Right lobe of liver (tissue), 6 donors: ENCODE measurements at regions not wholly inside any gene's neighbourhood (a gene's known extent, or its start where the extent isn't known, plus 50 kb on each side); places are given as distances from the start of the nearest gene placed in this dataset.

Experiments used
- ATAC-seq, 4 donors: fragments of 200-7000 bp; cut with Tn5 transposase; one replicate each; pipeline ENCODE4 v1.9.1; 2020; ENCODE audit warnings: mild to moderate bottlenecking in 4 of 4, moderate library complexity in 4 of 4
- DNase-seq, 3 donors: peaks; one replicate each; pipeline ENCODE4 v3.0.0-alpha.2; 2020
- H3K27ac ChIP-seq, 3 donors: fragments of 200-600 bp; one replicate each; pipeline ENCODE4 v1.8.0; 2022
- H3K27me3 ChIP-seq, 2 donors: fragments of 200-600 bp; one replicate each; pipeline ENCODE4 v1.8.0; 2022
- H3K36me3 ChIP-seq, 4 donors: fragments of 200-600 bp; sonication (generic) in 1 of 4; one replicate each; pipeline versions ENCODE4 v1.5.1 to v1.8.0; 2017 to 2022; ENCODE audit warnings: control low read depth in 1 of 4
- H3K4me1 ChIP-seq, 4 donors: fragments of 200-600 bp; sonication (generic) in 1 of 4; one replicate each; pipeline versions ENCODE4 v1.5.1 to v1.8.0; 2017 to 2022; ENCODE audit warnings: control low read depth in 1 of 4
- H3K4me3 ChIP-seq, 3 donors: fragments of 200-600 bp; one replicate each; pipeline ENCODE4 v1.8.0; 2022
- H3K9me3 ChIP-seq, 4 donors: fragments of 200-600 bp; sonication (generic) in 1 of 4; one replicate each; pipeline versions ENCODE4 v1.5.1 to v1.8.0; 2017 to 2022; ENCODE audit warnings: control low read depth in 1 of 4
- CTCF ChIP-seq, 4 donors: fragments of 200-600 bp in 3 of 4; fragments of 450-650 bp in 1 of 4; IDR thresholded peaks; one replicate each; pipeline versions ENCODE4 v1.5.1 to v1.8.0; 2016 to 2022; ENCODE audit warnings: antibody characterized with exemption in 4 of 4, mild to moderate bottlenecking in 2 of 4
- POLR2A ChIP-seq: fragments of 450-650 bp; IDR thresholded peaks from one replicate; pipeline ENCODE4 v1.6.1; 2017; ENCODE audit warnings: antibody characterized with exemption, mild to moderate bottlenecking
- WGBS: methylation state at CpG from one replicate; pipeline ENCODE4 v1.1.6; 2018; ENCODE audit warnings: low coverage, low lambda C conversion rate; ENCODE audit not compliant: insufficient coverage; ENCODE audit errors: missing lambda C conversion rate; 5-methylcytosine and 5-hydroxymethylcytosine counted together
- intact Hi-C, 2 donors: fragments of 100-400 bp; cut with DNase I; formaldehyde crosslinking; loops; one replicate each; pipeline versions ENCODE4 v1.11.2 to v1.14.1; 2022
- donor health status: DM: no; HTN: yes; CAD: no.
- donor health status: DM: no; HTN: no; CAD: no.
- donor health status: DM: no; HTN: no; CAD: no.
- donor health status: DM: no; HTN: yes; CAD: no.
- donor health status: DM: no; HTN: yes; CAD: no.

- DNase-seq (no peak), ATAC-seq (no peak)
- intact Hi-C loops, result no loop called here
- WGBS, result 90% methylated on average over 1 of the region's 1 CpG
- Histone ChIP-seq H3K4me3 (no peak overlapping the region), H3K4me1 (peaks cover 0 to 15% (median 3%) of the 10 kb centered on the region in 4 donors), H3K36me3 (no peaks in the 10 kb centered on the region), H3K9me3 (no peaks in the 10 kb centered on the region), H3K27ac (no peak overlapping the region), H3K27me3 (no peaks in the 10 kb centered on the region)
- no peak for TF ChIP-seq CTCF (IDR thresholded peaks at IDR 0.05)
- no peak for TF ChIP-seq POLR2A
These were observed 175.4 kb upstream of the EEA1 start for GRCh38 chr12:93104535-93104934.

GRCh38 chr12:93106910-93107309 is 177.8 kb upstream of the EEA1 start:
- intact Hi-C loops, result no loop called here
- TF ChIP-seq CTCF (IDR thresholded peaks at IDR 0.05), result no peak
- TF ChIP-seq POLR2A, result no peak
- no peak for ATAC-seq
- no peaks in the 10 kb centered on the region for H3K36me3 ChIP-seq
- H3K27me3 ChIP-seq, result no peaks in the 10 kb centered on the region
- H3K4me3 ChIP-seq, result no peak overlapping the region
- 48% methylated on average over 2 of the region's 2 CpGs for WGBS
- no peaks in the 10 kb centered on the region for H3K9me3 ChIP-seq
- no peak for DNase-seq
- no peak overlapping the region for H3K27ac ChIP-seq
- H3K4me1 ChIP-seq, result peaks cover 0 to 15% (median 3%) of the 10 kb centered on the region in 4 donors

GRCh38 chr12:93107514-93108312 is 178.6 kb upstream of the EEA1 start:
- 61% methylated on average over 5 of the region's 5 CpGs for WGBS
- Histone ChIP-seq H3K4me3 (no peak overlapping the region), H3K36me3 (no peaks in the 10 kb centered on the region), H3K27ac (no peak overlapping the region), H3K4me1 (peaks cover 0 to 15% (median 3%) of the 10 kb centered on the region in 4 donors), H3K27me3 (no peaks in the 10 kb centered on the region), H3K9me3 (no peaks in the 10 kb centered on the region)
- intact Hi-C loops, result no loop called here
- ATAC-seq, result no peak
- no peak for DNase-seq
- TF ChIP-seq CTCF (IDR thresholded peaks at IDR 0.05), result no peak
- no peak for TF ChIP-seq POLR2A

- H3K9me3 ChIP-seq, result no peaks in the 10 kb centered on the region
- H3K36me3 ChIP-seq, result no peaks in the 10 kb centered on the region
- H3K4me3 ChIP-seq, result no peak overlapping the region
- ATAC-seq (peak in 3 of 4 donors; percentile 23 to 48 (median 26)), DNase-seq (no peak)
- no peak overlapping the region for H3K27ac ChIP-seq
- H3K27me3 ChIP-seq, result no peaks in the 10 kb centered on the region
- no peak for TF ChIP-seq POLR2A
- no peak for TF ChIP-seq CTCF (IDR thresholded peaks at IDR 0.05)
- intact Hi-C loops, result no loop called here
- WGBS, result 54% methylated on average over 3 of the region's 3 CpGs
- peaks cover 0 to 15% (median 3%) of the 10 kb centered on the region in 4 donors for H3K4me1 ChIP-seq
These were observed 179.9 kb upstream of the EEA1 start for GRCh38 chr12:93108985-93109384.
